ENCODE measurements at regions not wholly inside any gene's neighbourhood (a gene's known extent, or its start where the extent isn't known, plus 50 kb on each side); places are given as distances from the start of the nearest gene placed in this dataset.

GRCh38 chr12:46965137-46965536, 114.3 kb upstream of the PCED1B start:
- ChIA-PET POLR2A (interaction anchor here (0.6 kb wide), 1 partner anchor 21 kb away, joined by 3 read pairs; no protein-coding TSS in a partner anchor), CTCF (interaction anchor here (2.1 kb wide), 1 partner anchor 19 kb away, joined by 7 read pairs; no protein-coding TSS in a partner anchor), RAD21 (ENCODE audit: low non-redundant PET in 1 of 2, low total read pairs in 2 of 2, uncharacterized antibody in 2 of 2, unreplicated experiment in 2 of 2) (no interaction called here)
- Histone ChIP-seq H3K36me3 (ENCODE audit: control insufficient read depth in 1 of 2, insufficient read depth in 2 of 2, low read length in 2 of 2) (no peaks in the 10 kb centered on the region), H3K9me3 (ENCODE audit: control insufficient read depth in 1 of 2, insufficient read depth in 1 of 2, low read depth in 1 of 2, low read length in 2 of 2) (no peaks in the 10 kb centered on the region), H3K79me2 (ENCODE audit: insufficient read depth, low read length) (no peaks in the 10 kb centered on the region), H3K9me2 (ENCODE audit: insufficient read depth) (no peaks in the 10 kb centered on the region), H4K20me1 (ENCODE audit: insufficient read depth) (no peaks in the 10 kb centered on the region), H3K4me1 (ENCODE audit: control insufficient read depth in 1 of 2, insufficient read depth in 2 of 2, low read length in 2 of 2) (peaks cover 12 to 27% of the 10 kb centered on the region in 2 experiments), H2AFZ (ENCODE audit: low read depth, low read length, poor library complexity, severe bottlenecking) (no peak overlapping the region), H3K4me2 (ENCODE audit: low read length) (peak overlapping the region; percentile 47), H3K27ac (ENCODE audit: low read depth, low read length) (no peak overlapping the region), H3K27me3 (ENCODE audit: insufficient read depth, low read length) (no peaks in the 10 kb centered on the region), H3K4me3 (replicated peaks in 1 of 2; ENCODE audit: low read depth in 1 of 2, low read length in 2 of 2) (no peak overlapping the region), H3K9ac (ENCODE audit: low read length) (no peak overlapping the region)
- ATAC-seq: no peak
- intact Hi-C loops (cut with micrococcal nuclease): no loop called here
- DNase-seq (ENCODE audit: low read depth, low spot score): no peak
- TF ChIP-seq ZFX (IDR thresholded peaks at IDR 0.05) (no peak), EGR1 (IDR thresholded peaks at IDR 0.05; ENCODE audit: low read depth) (no peak), ELF1 (IDR thresholded peaks at IDR 0.05; ENCODE audit: borderline replicate concordance, low read depth) (no peak), SP1 (IDR thresholded peaks at IDR 0.05; ENCODE audit: low read depth) (no peak), POLR2A (IDR thresholded peaks at IDR 0.05; ENCODE audit: borderline replicate concordance, extremely low read depth, insufficient read depth, insufficient read length) (no peak), JUND (IDR thresholded peaks at IDR 0.05) (no peak)
- TF ChIP-seq, protein P1, sequence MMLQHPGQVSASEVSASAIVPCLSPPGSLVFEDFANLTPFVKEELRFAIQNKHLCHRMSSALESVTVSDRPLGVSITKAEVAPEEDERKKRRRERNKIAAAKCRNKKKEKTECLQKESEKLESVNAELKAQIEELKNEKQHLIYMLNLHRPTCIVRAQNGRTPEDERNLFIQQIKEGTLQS (IDR thresholded peaks at IDR 0.05): no peak
- BruUV-seq (replicated peaks): no TSS peak

DNA sequence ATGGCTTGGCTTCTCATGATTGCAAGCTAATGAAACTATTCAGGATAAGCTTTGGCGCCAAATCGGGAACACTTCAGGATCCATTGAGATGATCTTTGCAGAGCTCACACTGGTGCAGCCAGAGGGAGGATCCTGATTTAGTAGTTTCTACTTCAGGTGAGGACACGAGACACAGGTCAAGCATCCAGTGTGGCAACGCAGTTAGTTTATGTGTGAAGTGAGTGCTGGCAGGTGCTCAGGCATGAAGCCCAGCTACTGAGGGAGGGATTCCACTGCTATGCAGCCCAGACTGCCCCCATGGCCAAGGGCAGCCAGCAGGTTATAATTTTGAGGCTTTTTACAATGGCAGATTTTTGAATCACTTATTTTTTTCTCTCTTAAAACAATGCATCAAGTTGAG, 113.5 kb upstream of the PCED1B start:
- Histone ChIP-seq H3K36me3 (ENCODE audit: control insufficient read depth in 1 of 2, insufficient read depth in 2 of 2, low read length in 2 of 2) (no peaks in the 10 kb centered on the region), H3K4me3 (replicated peaks in 1 of 2; ENCODE audit: low read depth in 1 of 2, low read length in 2 of 2) (no peak overlapping the region), H3K9ac (ENCODE audit: low read length) (no peak overlapping the region), H3K9me3 (ENCODE audit: control insufficient read depth in 1 of 2, insufficient read depth in 1 of 2, low read depth in 1 of 2, low read length in 2 of 2) (no peaks in the 10 kb centered on the region), H3K27me3 (ENCODE audit: insufficient read depth, low read length) (no peaks in the 10 kb centered on the region), H3K4me2 (ENCODE audit: low read length) (no peak overlapping the region), H4K20me1 (ENCODE audit: insufficient read depth) (no peaks in the 10 kb centered on the region), H3K27ac (ENCODE audit: low read depth, low read length) (no peak overlapping the region), H3K79me2 (ENCODE audit: insufficient read depth, low read length) (no peaks in the 10 kb centered on the region), H3K9me2 (ENCODE audit: insufficient read depth) (no peaks in the 10 kb centered on the region), H2AFZ (ENCODE audit: low read depth, low read length, poor library complexity, severe bottlenecking) (no peak overlapping the region), H3K4me1 (ENCODE audit: control insufficient read depth in 1 of 2, insufficient read depth in 2 of 2, low read length in 2 of 2) (peaks cover 12 to 26% of the 10 kb centered on the region in 2 experiments)
- DNase-seq (ENCODE audit: low read depth, low spot score) (no peak), ATAC-seq (no peak)
- ChIA-PET POLR2A (interaction anchor here (0.6 kb wide), 1 partner anchor 20 kb away, joined by 3 read pairs; no protein-coding TSS in a partner anchor), CTCF (interaction anchor here (2.1 kb wide), 1 partner anchor 18 kb away, joined by 7 read pairs; no protein-coding TSS in a partner anchor), RAD21 (ENCODE audit: low non-redundant PET in 1 of 2, low total read pairs in 2 of 2, uncharacterized antibody in 2 of 2, unreplicated experiment in 2 of 2) (no interaction called here)
- TF ChIP-seq SRF (IDR thresholded peaks at IDR 0.05; ENCODE audit: low read depth): no peak
- TF ChIP-seq EGR1 (IDR thresholded peaks at IDR 0.05; ENCODE audit: low read depth): no peak
- TF ChIP-seq POLR2A (IDR thresholded peaks at IDR 0.05; ENCODE audit: borderline replicate concordance, extremely low read depth, insufficient read depth, insufficient read length): no peak
- TF ChIP-seq, protein P2, sequence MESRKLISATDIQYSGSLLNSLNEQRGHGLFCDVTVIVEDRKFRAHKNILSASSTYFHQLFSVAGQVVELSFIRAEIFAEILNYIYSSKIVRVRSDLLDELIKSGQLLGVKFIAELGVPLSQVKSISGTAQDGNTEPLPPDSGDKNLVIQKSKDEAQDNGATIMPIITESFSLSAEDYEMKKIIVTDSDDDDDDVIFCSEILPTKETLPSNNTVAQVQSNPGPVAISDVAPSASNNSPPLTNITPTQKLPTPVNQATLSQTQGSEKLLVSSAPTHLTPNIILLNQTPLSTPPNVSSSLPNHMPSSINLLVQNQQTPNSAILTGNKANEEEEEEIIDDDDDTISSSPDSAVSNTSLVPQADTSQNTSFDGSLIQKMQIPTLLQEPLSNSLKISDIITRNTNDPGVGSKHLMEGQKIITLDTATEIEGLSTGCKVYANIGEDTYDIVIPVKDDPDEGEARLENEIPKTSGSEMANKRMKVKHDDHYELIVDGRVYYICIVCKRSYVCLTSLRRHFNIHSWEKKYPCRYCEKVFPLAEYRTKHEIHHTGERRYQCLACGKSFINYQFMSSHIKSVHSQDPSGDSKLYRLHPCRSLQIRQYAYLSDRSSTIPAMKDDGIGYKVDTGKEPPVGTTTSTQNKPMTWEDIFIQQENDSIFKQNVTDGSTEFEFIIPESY (IDR thresholded peaks at IDR 0.05; ENCODE audit: extremely low read depth, insufficient replicate concordance, low read length): no peak
- no peak for TF ChIP-seq JUND (IDR thresholded peaks at IDR 0.05)
- TF ChIP-seq TCF7L2 (IDR thresholded peaks at IDR 0.05; ENCODE audit: borderline replicate concordance, extremely low read depth, insufficient read depth, insufficient read length): no peak
- no TSS peak for BruUV-seq (replicated peaks)
- intact Hi-C loops (cut with micrococcal nuclease): no loop called here
